ENCODE measurements at regions not wholly inside any gene's neighbourhood (a gene's known extent, or its start where the extent isn't known, plus 50 kb on each side); places are given as distances from the start of the nearest gene placed in this dataset.

DNA sequence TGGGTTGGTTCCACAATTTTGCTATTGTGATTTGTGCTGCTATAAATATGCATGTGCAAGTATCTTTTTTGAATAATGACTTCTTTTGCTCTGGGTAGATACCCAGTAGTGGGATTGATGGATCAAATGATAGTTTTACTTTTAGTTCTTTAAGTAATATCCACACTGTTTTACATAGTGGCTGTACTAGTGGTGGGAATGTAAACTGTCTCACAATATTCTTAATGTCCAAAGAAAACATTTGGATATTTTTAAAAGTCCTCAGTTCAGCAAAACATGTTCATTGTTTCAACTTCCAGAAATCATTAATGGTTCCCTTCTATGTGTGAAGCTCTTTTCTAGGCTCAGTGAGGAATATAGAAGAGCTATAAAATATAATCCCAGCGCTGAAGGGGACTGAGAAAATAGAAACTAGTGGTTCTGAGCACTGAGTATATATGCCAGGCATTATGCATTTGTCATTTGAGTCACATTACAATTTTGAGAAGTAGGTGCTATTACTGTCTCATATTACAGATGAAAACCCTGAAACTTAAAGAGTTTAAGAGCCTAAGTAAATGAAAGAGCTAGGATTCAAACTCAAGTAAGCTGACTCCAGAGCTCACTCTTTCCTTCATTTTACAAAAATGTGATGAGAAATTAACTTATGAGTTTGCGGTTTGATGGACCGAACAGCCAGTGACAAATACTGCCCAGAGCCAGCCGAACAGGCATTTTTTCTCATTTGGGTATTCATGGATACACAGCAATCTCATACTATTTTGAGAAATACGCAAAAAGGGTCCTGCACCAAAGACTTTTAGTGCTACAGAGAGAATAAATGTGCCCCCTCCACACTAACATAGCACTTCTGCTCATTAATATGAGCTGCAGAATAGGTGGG is 250.1 kb downstream of the TBX18 start:
- CTCF ChIA-PET, result no interaction called here
- in situ Hi-C loops (cut with HindIII; ENCODE audit: low pct_unique_long_range_greater_than_20kb, low sequenced_read_pairs), result no loop called here
- H3K36me3 ChIP-seq (ENCODE audit: control insufficient read depth, insufficient read depth, low read length), result no peaks in the 10 kb centered on the region
- no TSS peak for BruUV-seq (replicated peaks)
- DNase-seq (ENCODE audit: low read depth, low spot score) (no peak), ATAC-seq (no peak)
- H3K9me3 ChIP-seq (ENCODE audit: control insufficient read depth, insufficient read depth, low read depth, low read length), result no peaks in the 10 kb centered on the region
- no peak overlapping the region for H3K27ac ChIP-seq (ENCODE audit: low read length)
- TF ChIP-seq POLR2AphosphoS5 (IDR thresholded peaks at IDR 0.05; ENCODE audit: low read depth, low read length) (no peak), TCF7L2 (IDR thresholded peaks at IDR 0.05; ENCODE audit: low read depth, low read length) (no peak), SIN3A (IDR thresholded peaks at IDR 0.05; ENCODE audit: borderline replicate concordance, insufficient read depth, low read depth, low read length) (no peak)
- TF ChIP-seq, protein P1, sequence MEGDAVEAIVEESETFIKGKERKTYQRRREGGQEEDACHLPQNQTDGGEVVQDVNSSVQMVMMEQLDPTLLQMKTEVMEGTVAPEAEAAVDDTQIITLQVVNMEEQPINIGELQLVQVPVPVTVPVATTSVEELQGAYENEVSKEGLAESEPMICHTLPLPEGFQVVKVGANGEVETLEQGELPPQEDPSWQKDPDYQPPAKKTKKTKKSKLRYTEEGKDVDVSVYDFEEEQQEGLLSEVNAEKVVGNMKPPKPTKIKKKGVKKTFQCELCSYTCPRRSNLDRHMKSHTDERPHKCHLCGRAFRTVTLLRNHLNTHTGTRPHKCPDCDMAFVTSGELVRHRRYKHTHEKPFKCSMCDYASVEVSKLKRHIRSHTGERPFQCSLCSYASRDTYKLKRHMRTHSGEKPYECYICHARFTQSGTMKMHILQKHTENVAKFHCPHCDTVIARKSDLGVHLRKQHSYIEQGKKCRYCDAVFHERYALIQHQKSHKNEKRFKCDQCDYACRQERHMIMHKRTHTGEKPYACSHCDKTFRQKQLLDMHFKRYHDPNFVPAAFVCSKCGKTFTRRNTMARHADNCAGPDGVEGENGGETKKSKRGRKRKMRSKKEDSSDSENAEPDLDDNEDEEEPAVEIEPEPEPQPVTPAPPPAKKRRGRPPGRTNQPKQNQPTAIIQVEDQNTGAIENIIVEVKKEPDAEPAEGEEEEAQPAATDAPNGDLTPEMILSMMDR (IDR thresholded peaks at IDR 0.05), result no peak
- TF ChIP-seq, protein P2, sequence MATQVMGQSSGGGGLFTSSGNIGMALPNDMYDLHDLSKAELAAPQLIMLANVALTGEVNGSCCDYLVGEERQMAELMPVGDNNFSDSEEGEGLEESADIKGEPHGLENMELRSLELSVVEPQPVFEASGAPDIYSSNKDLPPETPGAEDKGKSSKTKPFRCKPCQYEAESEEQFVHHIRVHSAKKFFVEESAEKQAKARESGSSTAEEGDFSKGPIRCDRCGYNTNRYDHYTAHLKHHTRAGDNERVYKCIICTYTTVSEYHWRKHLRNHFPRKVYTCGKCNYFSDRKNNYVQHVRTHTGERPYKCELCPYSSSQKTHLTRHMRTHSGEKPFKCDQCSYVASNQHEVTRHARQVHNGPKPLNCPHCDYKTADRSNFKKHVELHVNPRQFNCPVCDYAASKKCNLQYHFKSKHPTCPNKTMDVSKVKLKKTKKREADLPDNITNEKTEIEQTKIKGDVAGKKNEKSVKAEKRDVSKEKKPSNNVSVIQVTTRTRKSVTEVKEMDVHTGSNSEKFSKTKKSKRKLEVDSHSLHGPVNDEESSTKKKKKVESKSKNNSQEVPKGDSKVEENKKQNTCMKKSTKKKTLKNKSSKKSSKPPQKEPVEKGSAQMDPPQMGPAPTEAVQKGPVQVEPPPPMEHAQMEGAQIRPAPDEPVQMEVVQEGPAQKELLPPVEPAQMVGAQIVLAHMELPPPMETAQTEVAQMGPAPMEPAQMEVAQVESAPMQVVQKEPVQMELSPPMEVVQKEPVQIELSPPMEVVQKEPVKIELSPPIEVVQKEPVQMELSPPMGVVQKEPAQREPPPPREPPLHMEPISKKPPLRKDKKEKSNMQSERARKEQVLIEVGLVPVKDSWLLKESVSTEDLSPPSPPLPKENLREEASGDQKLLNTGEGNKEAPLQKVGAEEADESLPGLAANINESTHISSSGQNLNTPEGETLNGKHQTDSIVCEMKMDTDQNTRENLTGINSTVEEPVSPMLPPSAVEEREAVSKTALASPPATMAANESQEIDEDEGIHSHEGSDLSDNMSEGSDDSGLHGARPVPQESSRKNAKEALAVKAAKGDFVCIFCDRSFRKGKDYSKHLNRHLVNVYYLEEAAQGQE (IDR thresholded peaks at IDR 0.05; ENCODE audit: insufficient read depth in 1 of 2, low read depth in 2 of 2, low read length in 1 of 2), result no peak
- intact Hi-C loops (cut with micrococcal nuclease; ENCODE audit: unreplicated experiment), result no loop called here
- POLR2A ChIA-PET, result interaction anchor here (0.5 kb wide), 1 partner anchor 168 kb away, joined by 15 read pairs; no protein-coding TSS in a partner anchor
- H3K27me3 ChIP-seq (ENCODE audit: control insufficient read depth, insufficient read depth, low read length), result no peaks in the 10 kb centered on the region
- H3K4me1 ChIP-seq (ENCODE audit: control insufficient read depth, insufficient read depth, low read length), result no peaks in the 10 kb centered on the region
- H3K4me3 ChIP-seq (ENCODE audit: low read depth in 2 of 2, low read length in 2 of 2), result no peak overlapping the region

DNA sequence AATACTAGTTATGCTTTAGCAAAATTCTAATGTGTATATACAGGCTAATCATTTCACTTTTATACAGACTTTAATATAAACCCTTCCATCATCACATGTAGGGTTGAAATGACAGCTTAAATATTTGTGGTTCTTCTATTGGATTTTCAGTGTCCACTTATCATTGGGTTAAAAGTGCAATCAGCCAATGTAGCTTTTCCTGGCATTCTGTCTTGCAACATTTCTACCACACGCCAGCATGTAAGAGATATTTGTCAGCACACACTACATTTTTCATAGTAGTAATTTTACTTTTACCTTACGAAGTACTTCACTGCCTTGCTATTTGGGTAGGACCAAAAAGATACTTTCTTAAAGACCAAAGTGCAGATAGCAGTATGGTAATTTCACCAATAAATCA is 252.0 kb downstream of the TBX18 start:
- ChIA-PET POLR2A (no interaction called here), CTCF (no interaction called here)
- Histone ChIP-seq H3K9me3 (ENCODE audit: control insufficient read depth, insufficient read depth, low read depth, low read length) (no peaks in the 10 kb centered on the region), H3K27me3 (ENCODE audit: control insufficient read depth, insufficient read depth, low read length) (no peaks in the 10 kb centered on the region), H3K4me3 (ENCODE audit: low read depth in 2 of 2, low read length in 2 of 2) (no peak overlapping the region), H3K27ac (ENCODE audit: low read length) (no peak overlapping the region), H3K36me3 (ENCODE audit: control insufficient read depth, insufficient read depth, low read length) (no peaks in the 10 kb centered on the region), H3K4me1 (ENCODE audit: control insufficient read depth, insufficient read depth, low read length) (no peaks in the 10 kb centered on the region)
- TF ChIP-seq, protein P2 (IDR thresholded peaks at IDR 0.05; ENCODE audit: insufficient read depth in 1 of 2, low read depth in 2 of 2, low read length in 1 of 2), result no peak
- TF ChIP-seq, protein P1 (IDR thresholded peaks at IDR 0.05), result no peak
- TF ChIP-seq POLR2AphosphoS5 (IDR thresholded peaks at IDR 0.05; ENCODE audit: low read depth, low read length) (no peak), TCF7L2 (IDR thresholded peaks at IDR 0.05; ENCODE audit: low read depth, low read length) (no peak), SIN3A (IDR thresholded peaks at IDR 0.05; ENCODE audit: borderline replicate concordance, insufficient read depth, low read depth, low read length) (no peak)
- BruUV-seq (replicated peaks), result no TSS peak
- intact Hi-C loops (cut with micrococcal nuclease; ENCODE audit: unreplicated experiment), result no loop called here
- DNase-seq (ENCODE audit: low read depth, low spot score) (no peak), ATAC-seq (no peak)
- in situ Hi-C loops (cut with HindIII; ENCODE audit: low pct_unique_long_range_greater_than_20kb, low sequenced_read_pairs), result no loop called here
